PC-9 (cell line): ENCODE measurements at regions not wholly inside any gene's neighbourhood (a gene's known extent, or its start where the extent isn't known, plus 50 kb on each side); places are given as distances from the start of the nearest gene placed in this dataset.

Source experiments
- EZH2 ChIP-seq: fragments of 200-600 bp; sonication (generic); IDR thresholded peaks from 2 replicates; pipeline ENCODE4 v1.8.0; 2017; ENCODE audit warnings: antibody characterized with exemption, low read depth
- TF ChIP-seq, protein P1 (sequence below): fragments of 200-600 bp; sonication (generic); conservative IDR thresholded peaks from 2 replicates; pipeline ENCODE4 v1.6.1; 2017; ENCODE audit warnings: mixed run types, antibody characterized with exemption, mild to moderate bottlenecking, moderate library complexity

DNA sequence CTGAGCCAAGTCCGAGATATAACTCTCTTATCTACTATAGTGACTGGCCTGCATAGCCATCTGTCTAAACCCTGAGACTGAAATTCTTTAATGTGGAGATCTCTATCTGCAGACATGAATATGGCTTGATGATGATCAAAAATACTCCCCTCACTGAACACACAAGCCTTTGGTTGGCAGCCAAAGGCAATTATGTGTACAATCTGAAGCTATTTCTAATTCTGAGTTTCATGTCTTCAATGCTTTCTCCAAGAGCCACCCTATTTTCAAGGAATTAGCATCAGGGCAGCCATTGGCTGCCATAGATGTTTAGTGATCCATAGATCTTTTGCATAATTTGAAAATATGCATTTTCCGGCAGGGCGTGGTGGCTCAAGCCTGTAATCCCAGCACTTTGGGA, 168.2 kb downstream of the TGFB2 start:
- TF ChIP-seq, protein P1, sequence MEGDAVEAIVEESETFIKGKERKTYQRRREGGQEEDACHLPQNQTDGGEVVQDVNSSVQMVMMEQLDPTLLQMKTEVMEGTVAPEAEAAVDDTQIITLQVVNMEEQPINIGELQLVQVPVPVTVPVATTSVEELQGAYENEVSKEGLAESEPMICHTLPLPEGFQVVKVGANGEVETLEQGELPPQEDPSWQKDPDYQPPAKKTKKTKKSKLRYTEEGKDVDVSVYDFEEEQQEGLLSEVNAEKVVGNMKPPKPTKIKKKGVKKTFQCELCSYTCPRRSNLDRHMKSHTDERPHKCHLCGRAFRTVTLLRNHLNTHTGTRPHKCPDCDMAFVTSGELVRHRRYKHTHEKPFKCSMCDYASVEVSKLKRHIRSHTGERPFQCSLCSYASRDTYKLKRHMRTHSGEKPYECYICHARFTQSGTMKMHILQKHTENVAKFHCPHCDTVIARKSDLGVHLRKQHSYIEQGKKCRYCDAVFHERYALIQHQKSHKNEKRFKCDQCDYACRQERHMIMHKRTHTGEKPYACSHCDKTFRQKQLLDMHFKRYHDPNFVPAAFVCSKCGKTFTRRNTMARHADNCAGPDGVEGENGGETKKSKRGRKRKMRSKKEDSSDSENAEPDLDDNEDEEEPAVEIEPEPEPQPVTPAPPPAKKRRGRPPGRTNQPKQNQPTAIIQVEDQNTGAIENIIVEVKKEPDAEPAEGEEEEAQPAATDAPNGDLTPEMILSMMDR, result no peak
- no peak for TF ChIP-seq EZH2
